Naive thymus-derived CD4-positive, alpha-beta T cell (primary cell): ENCODE measurements at regions not wholly inside any gene's neighbourhood (a gene's known extent, or its start where the extent isn't known, plus 50 kb on each side); places are given as distances from the start of the nearest gene placed in this dataset.

Experiments
- ATAC-seq: fragments of 150-1000 bp; cut with Tn5 transposase; 2 replicates; pipeline ENCODE4 v1.10.0; 2021; ENCODE audit warnings: mild to moderate bottlenecking, moderate library complexity
- CTCF ChIA-PET: fragments of 350-600 bp; sonication (Branson Sonifier 250); formaldehyde crosslinking; loops from one replicate; lab custom pipeline; 2021; ENCODE audit warnings: antibody characterized with exemption; lab: Charles Lee
- POLR2A ChIA-PET: fragments of 350-600 bp; sonication (Branson Sonifier 250); formaldehyde crosslinking; loops from one replicate; lab custom pipeline; 2021; ENCODE audit warnings: antibody characterized with exemption, inconsistent platforms; lab: Charles Lee
- DNase-seq, 9 donors: peaks; one replicate each; pipeline versions ENCODE4 v3.0.0 to v3.0.0-alpha.2; 2020 to 2022; ENCODE audit warnings: mixed read lengths in 1 of 9
- H3K27ac ChIP-seq: one replicate; pipeline ENCODE4 v1.7.0; 2013; ENCODE audit warnings: mild to moderate bottlenecking, low read depth, low read length, moderate library complexity
- H3K27me3 ChIP-seq, 2 donors: one replicate each; pipeline ENCODE4 v1.7.0; 2013; ENCODE audit warnings: low read length in 2 of 2, mild to moderate bottlenecking in 2 of 2, moderate library complexity in 2 of 2; ENCODE audit not compliant: control insufficient read depth in 2 of 2, insufficient read depth in 2 of 2
- H3K36me3 ChIP-seq, 3 experiments: 1 replicate in 2 of 3; 2 replicates in 1 of 3; pipeline ENCODE4 v1.7.0; 2013; ENCODE audit warnings: low read length in 3 of 3, mild to moderate bottlenecking in 3 of 3, moderate library complexity in 1 of 3; ENCODE audit not compliant: insufficient read depth in 3 of 3, control insufficient read depth in 2 of 3
- H3K4me1 ChIP-seq, 2 donors: one replicate each; pipeline ENCODE4 v1.7.0; 2013; ENCODE audit warnings: low read length in 2 of 2, mild to moderate bottlenecking in 2 of 2, moderate library complexity in 1 of 2; ENCODE audit not compliant: control insufficient read depth in 2 of 2, insufficient read depth in 2 of 2
- H3K4me3 ChIP-seq: 2 replicates; pipeline ENCODE4 v1.7.0; 2013; ENCODE audit warnings: mild to moderate bottlenecking, low read length
- H3K9me3 ChIP-seq, 3 experiments: 1 replicate in 2 of 3; 2 replicates in 1 of 3; pipeline ENCODE4 v1.7.0; 2013; ENCODE audit warnings: low read length in 3 of 3; ENCODE audit not compliant: control insufficient read depth in 2 of 3
- H3K27ac Mint-ChIP-seq, 9 donors: one replicate each; pipeline ENCODE4 v1.8.0; 2020 to 2022; ENCODE audit warnings: mixed read lengths in 9 of 9, mild to moderate bottlenecking in 8 of 9, moderate library complexity in 5 of 9, inconsistent platforms in 2 of 9
- H3K27me3 Mint-ChIP-seq, 5 donors: one replicate each; pipeline ENCODE4 v1.8.0; 2021 to 2022; ENCODE audit warnings: mixed read lengths in 5 of 5, mild to moderate bottlenecking in 1 of 5
- H3K36me3 Mint-ChIP-seq, 5 donors: one replicate each; pipeline ENCODE4 v1.8.0; 2020 to 2022; ENCODE audit warnings: mixed read lengths in 5 of 5, mild to moderate bottlenecking in 3 of 5, inconsistent platforms in 1 of 5
- H3K4me1 Mint-ChIP-seq, 7 donors: one replicate each; pipeline ENCODE4 v1.8.0; 2020 to 2022; ENCODE audit warnings: mixed read lengths in 7 of 7, mild to moderate bottlenecking in 3 of 7, inconsistent platforms in 1 of 7
- H3K4me3 Mint-ChIP-seq, 10 donors: one replicate each; pipeline ENCODE4 v1.8.0; 2020 to 2022; ENCODE audit warnings: mild to moderate bottlenecking in 10 of 10, mixed read lengths in 10 of 10, moderate library complexity in 6 of 10, inconsistent platforms in 2 of 10
- H3K9me3 Mint-ChIP-seq, 11 donors: one replicate each; pipeline ENCODE4 v1.8.0; 2020 to 2022; ENCODE audit warnings: mixed read lengths in 11 of 11, mild to moderate bottlenecking in 4 of 11, inconsistent platforms in 1 of 11, moderate library complexity in 1 of 11
- intact Hi-C, 2 donors: fragments of 100-400 bp; cut with micrococcal nuclease; formaldehyde crosslinking; loops; one replicate each; pipeline ENCODE4 v1.15.1; 2023

DNA sequence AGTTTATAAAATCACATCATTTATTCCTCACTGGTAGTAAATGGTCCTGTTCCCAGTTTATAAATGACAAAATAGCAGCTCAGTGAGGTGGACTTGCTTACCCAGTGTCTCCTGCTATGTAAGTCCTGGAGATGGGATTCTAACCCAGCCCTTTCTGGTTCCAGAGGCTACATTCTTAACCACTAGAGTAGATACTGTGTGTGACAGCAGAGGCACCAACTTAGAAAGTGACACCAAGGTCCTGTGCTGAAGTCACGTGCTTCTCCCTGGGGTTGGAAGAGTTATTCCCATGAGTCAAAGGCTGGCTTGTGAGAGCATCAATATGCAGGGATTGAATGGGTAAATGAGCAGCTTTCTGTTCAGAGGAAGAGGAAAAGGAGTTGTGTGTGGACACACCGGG, 167.3 kb upstream of the IRX3 start:
- POLR2A ChIA-PET: no interaction called here
- no peak for DNase-seq
- no peak overlapping the region for H3K27ac Mint-ChIP-seq

DNA sequence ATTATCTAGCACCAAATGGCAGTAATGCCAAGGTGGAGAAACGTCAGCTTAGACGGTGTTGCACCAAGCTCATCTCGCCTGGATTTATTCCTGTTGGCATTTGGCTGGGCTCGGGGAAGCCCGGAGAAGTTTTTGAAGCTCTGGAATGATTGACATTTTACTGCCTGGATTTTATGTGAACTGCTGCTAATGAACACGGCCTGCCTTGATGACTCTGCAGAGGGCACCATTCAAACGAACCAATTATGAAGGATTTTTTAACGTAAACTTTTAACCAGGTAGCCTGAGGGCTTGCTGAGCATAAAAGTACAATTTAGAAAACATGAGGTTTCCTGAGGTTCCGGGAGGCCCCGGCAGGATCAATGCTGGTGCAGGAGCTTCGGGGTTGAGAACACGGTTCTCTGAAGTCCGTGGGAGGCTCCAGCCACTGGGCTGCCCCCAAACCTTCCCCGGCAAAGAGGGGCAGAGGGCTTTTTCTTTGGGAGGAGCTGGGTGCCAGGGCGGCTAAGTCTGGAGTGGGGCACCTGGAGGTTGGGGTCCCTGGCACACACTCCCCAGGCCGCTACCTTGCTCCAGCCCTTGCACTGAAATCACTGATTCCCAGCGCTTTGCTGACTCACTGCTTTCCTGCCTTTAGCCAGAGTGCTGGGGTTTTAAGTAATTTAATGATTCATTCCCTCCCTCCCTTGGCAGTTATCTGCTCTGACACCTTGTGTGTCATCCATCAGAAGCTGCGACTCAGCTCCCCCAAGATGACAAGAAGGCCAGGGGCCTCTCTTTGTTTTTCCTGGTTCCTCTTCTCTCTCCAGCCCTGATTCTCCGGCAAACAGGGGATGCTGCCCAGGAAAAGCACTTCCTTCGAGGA, 161.2 kb upstream of the IRX3 start:
- H3K36me3 Mint-ChIP-seq: no peaks in the 10 kb centered on the region
- POLR2A ChIA-PET: no interaction called here
- DNase-seq: no peak
- H3K4me1 Mint-ChIP-seq: no peaks in the 10 kb centered on the region
- Histone ChIP-seq H3K27ac (no peak overlapping the region), H3K27me3 (no peaks in the 10 kb centered on the region), H3K36me3 (no peaks in the 10 kb centered on the region), H3K4me3 (no peak overlapping the region), H3K4me1 (no peaks in the 10 kb centered on the region), H3K9me3 (no peaks in the 10 kb centered on the region)
- no peak for ATAC-seq
- CTCF ChIA-PET: no interaction called here
- intact Hi-C loops: no loop called here
- H3K9me3 Mint-ChIP-seq: no peaks in the 10 kb centered on the region
- no peak overlapping the region for H3K4me3 Mint-ChIP-seq
- peaks cover 12 to 41% (median 20%) of the 10 kb centered on the region in 5 donors for H3K27me3 Mint-ChIP-seq
- no peak overlapping the region for H3K27ac Mint-ChIP-seq

More for the DNA sequence above, 167.3 kb upstream of the IRX3 start:
- Histone ChIP-seq H3K36me3 (no peaks in the 10 kb centered on the region), H3K4me3 (no peak overlapping the region), H3K27ac (no peak overlapping the region), H3K27me3 (no peaks in the 10 kb centered on the region), H3K9me3 (no peaks in the 10 kb centered on the region), H3K4me1 (no peaks in the 10 kb centered on the region)
- Mint-ChIP-seq H3K4me3 (no peak overlapping the region), H3K36me3 (no peaks in the 10 kb centered on the region), H3K9me3 (peaks cover 0 to 5% (median 0%) of the 10 kb centered on the region in 11 donors), H3K27me3 (peaks cover 3 to 32% (median 16%) of the 10 kb centered on the region in 5 donors), H3K4me1 (peaks cover 0 to 6% (median 0%) of the 10 kb centered on the region in 7 donors)
- CTCF ChIA-PET: no interaction called here
- intact Hi-C loops: no loop called here
- no peak for ATAC-seq

DNA sequence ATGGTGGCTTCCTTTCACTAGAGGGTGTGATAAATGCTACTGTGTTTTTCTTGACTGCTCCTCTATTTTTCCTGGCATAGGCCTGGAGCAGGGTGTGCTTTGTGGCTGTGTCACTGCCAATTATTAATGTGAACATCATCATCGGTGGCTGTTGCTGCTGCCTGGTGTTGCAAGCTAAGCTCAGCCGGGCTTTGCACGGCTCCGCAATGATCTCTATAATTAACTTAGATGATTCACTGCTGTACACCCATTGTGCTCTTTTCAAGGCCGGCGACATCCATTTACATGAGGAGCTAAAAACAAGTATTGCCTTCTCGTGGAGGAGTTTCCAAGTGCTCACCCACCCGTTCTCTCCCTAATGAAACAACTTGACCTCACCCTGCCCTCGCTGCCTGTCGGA, 160.1 kb upstream of the IRX3 start:
- H3K4me3 ChIP-seq: no peak overlapping the region
- H3K27ac Mint-ChIP-seq: no peak overlapping the region
- CTCF ChIA-PET: no interaction called here

DNA sequence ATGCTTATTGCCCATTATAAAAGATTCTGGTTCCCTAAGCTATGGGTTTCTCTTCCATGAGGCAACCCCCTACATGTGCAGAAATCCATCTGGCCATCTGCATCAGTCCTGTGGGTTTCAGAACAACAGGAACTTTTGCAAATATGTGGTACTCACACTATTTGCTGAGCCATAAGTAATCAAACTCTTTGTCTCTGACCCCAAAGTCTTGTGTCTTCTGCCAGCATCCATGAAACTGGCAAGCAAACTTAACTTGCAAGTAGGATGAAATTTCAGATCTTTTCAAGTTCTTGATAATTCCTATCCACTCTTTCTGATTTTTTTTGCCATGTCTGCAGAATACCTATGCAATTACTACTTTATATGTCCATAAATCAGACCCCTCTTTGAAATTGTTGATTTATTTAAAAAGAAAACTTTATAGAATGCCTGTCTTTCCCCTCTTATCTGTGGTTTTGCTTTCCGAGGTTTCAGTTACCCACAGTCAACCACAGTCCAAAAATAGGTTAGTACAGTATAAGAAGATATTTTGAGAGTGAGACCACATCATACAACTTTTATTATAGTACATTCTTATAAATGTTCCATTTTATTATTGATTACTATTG, 158.4 kb upstream of the IRX3 start:
- Mint-ChIP-seq H3K27ac (no peak overlapping the region), H3K4me1 (no peaks in the 10 kb centered on the region), H3K9me3 (no peaks in the 10 kb centered on the region), H3K4me3 (no peak overlapping the region), H3K27me3 (peaks cover 8 to 25% (median 13%) of the 10 kb centered on the region in 5 donors), H3K36me3 (no peaks in the 10 kb centered on the region)
- DNase-seq (no peak), ATAC-seq (no peak)
- intact Hi-C loops: no loop called here
- ChIA-PET CTCF (no interaction called here), POLR2A (no interaction called here)
- H3K4me1 ChIP-seq: no peaks in the 10 kb centered on the region
- H3K4me3 ChIP-seq: no peak overlapping the region
- H3K27ac ChIP-seq: no peak overlapping the region
- H3K9me3 ChIP-seq: no peaks in the 10 kb centered on the region
- no peaks in the 10 kb centered on the region for H3K27me3 ChIP-seq
- no peaks in the 10 kb centered on the region for H3K36me3 ChIP-seq

More for the DNA sequence above, 160.1 kb upstream of the IRX3 start:
- Mint-ChIP-seq H3K4me1 (no peaks in the 10 kb centered on the region), H3K27me3 (peaks cover 11 to 33% (median 19%) of the 10 kb centered on the region in 5 donors), H3K9me3 (no peaks in the 10 kb centered on the region), H3K4me3 (no peak overlapping the region), H3K36me3 (no peaks in the 10 kb centered on the region)
- H3K27ac ChIP-seq: no peak overlapping the region
- no peaks in the 10 kb centered on the region for H3K36me3 ChIP-seq
- no peaks in the 10 kb centered on the region for H3K9me3 ChIP-seq
- DNase-seq: no peak
- intact Hi-C loops: no loop called here
- no peaks in the 10 kb centered on the region for H3K27me3 ChIP-seq
- H3K4me1 ChIP-seq: no peaks in the 10 kb centered on the region
- no peak for ATAC-seq
- POLR2A ChIA-PET: no interaction called here

DNA sequence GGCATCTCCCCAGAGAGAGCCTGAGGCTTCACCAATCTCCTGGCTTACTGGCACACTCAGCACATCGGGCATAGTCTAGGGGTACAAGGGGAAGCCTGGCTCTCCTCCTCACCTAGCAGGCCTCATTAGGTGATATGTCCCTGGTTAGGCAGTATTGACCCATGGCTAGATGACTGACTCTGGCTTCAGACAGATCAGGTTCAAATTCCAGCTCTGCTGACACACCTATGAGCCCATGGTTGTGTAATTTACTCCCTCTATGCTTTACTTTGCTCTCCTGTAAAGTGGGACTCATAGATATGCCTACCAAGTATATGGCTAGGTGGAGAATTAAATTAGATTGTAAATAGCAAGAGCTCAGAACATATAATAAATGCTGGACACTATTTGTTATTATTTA, 157.3 kb upstream of the IRX3 start:
- Histone ChIP-seq H3K36me3 (no peaks in the 10 kb centered on the region), H3K27me3 (no peaks in the 10 kb centered on the region), H3K9me3 (no peaks in the 10 kb centered on the region), H3K4me3 (no peak overlapping the region), H3K27ac (no peak overlapping the region), H3K4me1 (no peaks in the 10 kb centered on the region)
- Mint-ChIP-seq H3K9me3 (peaks cover 0 to 2% (median 0%) of the 10 kb centered on the region in 11 donors), H3K4me3 (no peak overlapping the region), H3K36me3 (no peaks in the 10 kb centered on the region), H3K27me3 (peaks cover 8 to 19% (median 10%) of the 10 kb centered on the region in 5 donors), H3K27ac (no peak overlapping the region), H3K4me1 (no peaks in the 10 kb centered on the region)
- intact Hi-C loops: no loop called here
- no peak for ATAC-seq
- no peak for DNase-seq
- CTCF ChIA-PET: no interaction called here
- POLR2A ChIA-PET: no interaction called here

DNA sequence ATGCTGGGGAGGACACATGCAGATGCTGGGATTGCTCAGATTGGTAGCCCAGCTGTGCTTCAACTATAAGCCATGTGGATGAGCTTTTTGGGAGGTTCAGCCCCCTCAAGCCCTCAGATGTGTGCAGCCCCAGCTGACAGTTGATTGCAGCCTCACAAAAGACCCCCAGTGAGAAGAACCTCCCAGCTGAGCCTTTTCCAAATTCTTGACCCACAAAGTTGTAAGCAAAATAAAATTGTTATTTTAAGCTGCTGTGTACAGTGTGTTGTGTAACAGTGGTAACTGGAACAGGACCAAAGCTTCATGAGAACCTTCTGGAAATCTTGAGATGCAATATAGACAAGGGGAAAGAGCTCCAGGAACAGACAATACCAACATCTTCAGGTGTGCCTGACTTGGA, 156.8 kb upstream of the IRX3 start:
- H3K4me3 ChIP-seq: no peak overlapping the region
- no peaks in the 10 kb centered on the region for H3K4me1 ChIP-seq
- Mint-ChIP-seq H3K4me3 (no peak overlapping the region), H3K27me3 (peaks cover 6 to 22% (median 8%) of the 10 kb centered on the region in 5 donors), H3K36me3 (no peaks in the 10 kb centered on the region), H3K4me1 (no peaks in the 10 kb centered on the region), H3K27ac (no peak overlapping the region), H3K9me3 (peaks cover 0 to 7% (median 0%) of the 10 kb centered on the region in 11 donors)
- POLR2A ChIA-PET: no interaction called here
- H3K9me3 ChIP-seq: no peaks in the 10 kb centered on the region
- no peak overlapping the region for H3K27ac ChIP-seq
- CTCF ChIA-PET: no interaction called here
- ATAC-seq (no peak), DNase-seq (no peak)
- no peaks in the 10 kb centered on the region for H3K27me3 ChIP-seq
- no peaks in the 10 kb centered on the region for H3K36me3 ChIP-seq
- intact Hi-C loops: no loop called here

DNA sequence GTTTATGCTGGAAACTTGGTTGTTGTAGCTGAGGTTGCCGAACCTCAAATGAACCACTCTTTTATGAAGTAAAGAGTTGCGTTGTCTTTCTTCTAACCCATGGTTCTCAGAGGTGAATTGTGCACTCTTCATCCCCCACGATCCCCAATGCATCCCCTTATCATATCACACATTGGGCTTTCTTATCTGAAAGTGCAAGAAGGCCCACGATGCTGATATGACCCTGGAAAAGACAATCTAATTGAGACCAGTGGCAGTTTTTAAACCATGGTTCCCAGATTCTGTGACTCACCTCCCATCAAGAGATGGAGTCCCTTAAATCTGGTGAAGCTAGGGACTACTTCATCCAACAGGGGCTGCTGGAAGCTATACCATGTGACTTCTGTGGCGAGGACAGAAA, 156.3 kb upstream of the IRX3 start:
- DNase-seq (no peak), ATAC-seq (no peak)
- no peaks in the 10 kb centered on the region for H3K4me1 Mint-ChIP-seq
- Histone ChIP-seq H3K9me3 (no peaks in the 10 kb centered on the region), H3K27me3 (no peaks in the 10 kb centered on the region), H3K27ac (no peak overlapping the region), H3K36me3 (no peaks in the 10 kb centered on the region), H3K4me1 (no peaks in the 10 kb centered on the region), H3K4me3 (no peak overlapping the region)
- POLR2A ChIA-PET: no interaction called here
- intact Hi-C loops: no loop called here
- no peaks in the 10 kb centered on the region for H3K36me3 Mint-ChIP-seq
- H3K27ac Mint-ChIP-seq: no peak overlapping the region
- no peak overlapping the region for H3K4me3 Mint-ChIP-seq
- H3K27me3 Mint-ChIP-seq: peaks cover 4 to 22% (median 8%) of the 10 kb centered on the region in 5 donors
- CTCF ChIA-PET: no interaction called here
- H3K9me3 Mint-ChIP-seq: peaks cover 0 to 12% (median 0%) of the 10 kb centered on the region in 11 donors
